Panc1 (cell line): ENCODE measurements at regions not wholly inside any gene's neighbourhood (a gene's known extent, or its start where the extent isn't known, plus 50 kb on each side); places are given as distances from the start of the nearest gene placed in this dataset.

Experiments
- ATAC-seq: fragments of 200-7000 bp; cut with Tn5 transposase; 2 replicates; pipeline ENCODE4 v1.9.1; 2020; ENCODE audit warnings: mild to moderate bottlenecking, moderate library complexity
- BruUV-seq: library from RNA; stranded (reverse); fragments of 400-500 nt; replicated peaks from 2 replicates; lab custom pipeline; 2021; lab: Mats Ljungman, UMichigan
- CTCF ChIA-PET: fragments of 300-600 bp; sonication (Branson Sonifier 250); formaldehyde crosslinking; loops from one replicate; lab custom pipeline; 2022; ENCODE audit warnings: antibody characterized with exemption; lab: Charles Lee
- POLR2A ChIA-PET: fragments of 300-600 bp; sonication (Branson Sonifier 250); formaldehyde crosslinking; loops from one replicate; lab custom pipeline; 2022; ENCODE audit warnings: antibody characterized with exemption; lab: Charles Lee
- DNase-seq: peaks from one replicate; pipeline ENCODE4 v3.0.0-alpha.2; 2010; ENCODE audit warnings: low read depth, low spot score
- H3K27ac ChIP-seq: 2 replicates; pipeline ENCODE4 v1.5.1; 2011; ENCODE audit warnings: mild to moderate bottlenecking, low read length, inconsistent platforms
- H3K27me3 ChIP-seq: fragments of 200-500 bp; sonication (Bioruptor generic); 2 replicates; pipeline ENCODE4 v1.6.0; 2014; ENCODE audit warnings: low read length, inconsistent platforms; ENCODE audit not compliant: control insufficient read depth, insufficient read depth
- H3K36me3 ChIP-seq: fragments of 200-500 bp; sonication (Bioruptor generic); 2 replicates; pipeline ENCODE4 v1.5.1; 2014; ENCODE audit warnings: inconsistent platforms, mild to moderate bottlenecking, low read length, moderate library complexity; ENCODE audit not compliant: control insufficient read depth, insufficient read depth
- H3K4me1 ChIP-seq: 2 replicates; pipeline ENCODE4 v1.5.1; 2011; ENCODE audit warnings: inconsistent platforms, mild to moderate bottlenecking, low read length, moderate library complexity; ENCODE audit not compliant: control insufficient read depth, insufficient read depth
- H3K4me3 ChIP-seq, 2 experiments: 2 replicates each; pipeline ENCODE4 v1.5.1; 2011 to 2012; ENCODE audit warnings: low read depth in 2 of 2, low read length in 2 of 2, mild to moderate bottlenecking in 2 of 2, inconsistent platforms in 1 of 2, moderate library complexity in 1 of 2
- H3K9me3 ChIP-seq: fragments of 200-500 bp; sonication (Bioruptor generic); 2 replicates; pipeline ENCODE4 v1.5.1; 2014; ENCODE audit warnings: low read depth, mild to moderate bottlenecking, inconsistent platforms, low read length, moderate library complexity; ENCODE audit not compliant: control insufficient read depth, insufficient read depth
- POLR2AphosphoS5 ChIP-seq: IDR thresholded peaks from 2 replicates; pipeline ENCODE4 v1.6.1; 2012; ENCODE audit warnings: mild to moderate bottlenecking, low read depth, low read length, moderate library complexity
- SIN3A ChIP-seq: IDR thresholded peaks from 2 replicates; pipeline ENCODE4 v1.6.1; 2012; ENCODE audit warnings: low read depth, mild to moderate bottlenecking, low read length, moderate library complexity, borderline replicate concordance; ENCODE audit not compliant: insufficient read depth
- TCF7L2 ChIP-seq: IDR thresholded peaks from 2 replicates; pipeline ENCODE4 v1.6.1; 2011; ENCODE audit warnings: mild to moderate bottlenecking, low read depth, low read length, inconsistent platforms
- in situ Hi-C: cut with HindIII; loops from 2 replicates; pipeline ENCODE4 v1.10.0; 2016; ENCODE audit warnings: low sequenced_read_pairs, low pct_unique_long_range_greater_than_20kb
- intact Hi-C: fragments of 100-400 bp; cut with micrococcal nuclease; formaldehyde crosslinking; loops from one replicate; pipeline ENCODE4 v1.10.0; 2022; ENCODE audit not compliant: unreplicated experiment
- TF ChIP-seq, protein P1 (sequence below), 2 experiments: IDR thresholded peaks; 2 replicates each; pipeline ENCODE4 v1.6.1; 2011 to 2012; ENCODE audit warnings: low read depth in 2 of 2, control low read depth in 1 of 2, low read length in 1 of 2, mild to moderate bottlenecking in 1 of 2, moderate library complexity in 1 of 2; ENCODE audit not compliant: insufficient read depth in 1 of 2
- TF ChIP-seq, protein P2 (sequence below): fragments of 450-650 bp; IDR thresholded peaks from 2 replicates; pipeline ENCODE4 v1.5.1; 2017; ENCODE audit warnings: mild to moderate bottlenecking

- intact Hi-C loops (no loop called here), in situ Hi-C loops (no loop called here)
- H3K4me3 ChIP-seq: no peak overlapping the region
- H3K4me1 ChIP-seq: no peaks in the 10 kb centered on the region; the same call in 1 of the 2 replicates
- no peaks in the 10 kb centered on the region for H3K36me3 ChIP-seq
- peaks cover 12% of the 10 kb centered on the region for H3K27me3 ChIP-seq
- ATAC-seq (no peak), DNase-seq (no peak)
- CTCF ChIA-PET: no interaction called here
- no peak for TF ChIP-seq POLR2AphosphoS5
- no peak for TF ChIP-seq TCF7L2
- TF ChIP-seq, protein P1, sequence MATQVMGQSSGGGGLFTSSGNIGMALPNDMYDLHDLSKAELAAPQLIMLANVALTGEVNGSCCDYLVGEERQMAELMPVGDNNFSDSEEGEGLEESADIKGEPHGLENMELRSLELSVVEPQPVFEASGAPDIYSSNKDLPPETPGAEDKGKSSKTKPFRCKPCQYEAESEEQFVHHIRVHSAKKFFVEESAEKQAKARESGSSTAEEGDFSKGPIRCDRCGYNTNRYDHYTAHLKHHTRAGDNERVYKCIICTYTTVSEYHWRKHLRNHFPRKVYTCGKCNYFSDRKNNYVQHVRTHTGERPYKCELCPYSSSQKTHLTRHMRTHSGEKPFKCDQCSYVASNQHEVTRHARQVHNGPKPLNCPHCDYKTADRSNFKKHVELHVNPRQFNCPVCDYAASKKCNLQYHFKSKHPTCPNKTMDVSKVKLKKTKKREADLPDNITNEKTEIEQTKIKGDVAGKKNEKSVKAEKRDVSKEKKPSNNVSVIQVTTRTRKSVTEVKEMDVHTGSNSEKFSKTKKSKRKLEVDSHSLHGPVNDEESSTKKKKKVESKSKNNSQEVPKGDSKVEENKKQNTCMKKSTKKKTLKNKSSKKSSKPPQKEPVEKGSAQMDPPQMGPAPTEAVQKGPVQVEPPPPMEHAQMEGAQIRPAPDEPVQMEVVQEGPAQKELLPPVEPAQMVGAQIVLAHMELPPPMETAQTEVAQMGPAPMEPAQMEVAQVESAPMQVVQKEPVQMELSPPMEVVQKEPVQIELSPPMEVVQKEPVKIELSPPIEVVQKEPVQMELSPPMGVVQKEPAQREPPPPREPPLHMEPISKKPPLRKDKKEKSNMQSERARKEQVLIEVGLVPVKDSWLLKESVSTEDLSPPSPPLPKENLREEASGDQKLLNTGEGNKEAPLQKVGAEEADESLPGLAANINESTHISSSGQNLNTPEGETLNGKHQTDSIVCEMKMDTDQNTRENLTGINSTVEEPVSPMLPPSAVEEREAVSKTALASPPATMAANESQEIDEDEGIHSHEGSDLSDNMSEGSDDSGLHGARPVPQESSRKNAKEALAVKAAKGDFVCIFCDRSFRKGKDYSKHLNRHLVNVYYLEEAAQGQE (IDR thresholded peaks at IDR 0.05; ENCODE audit: insufficient read depth in 1 of 2, low read depth in 2 of 2, low read length in 1 of 2): no peak
- TF ChIP-seq, protein P2, sequence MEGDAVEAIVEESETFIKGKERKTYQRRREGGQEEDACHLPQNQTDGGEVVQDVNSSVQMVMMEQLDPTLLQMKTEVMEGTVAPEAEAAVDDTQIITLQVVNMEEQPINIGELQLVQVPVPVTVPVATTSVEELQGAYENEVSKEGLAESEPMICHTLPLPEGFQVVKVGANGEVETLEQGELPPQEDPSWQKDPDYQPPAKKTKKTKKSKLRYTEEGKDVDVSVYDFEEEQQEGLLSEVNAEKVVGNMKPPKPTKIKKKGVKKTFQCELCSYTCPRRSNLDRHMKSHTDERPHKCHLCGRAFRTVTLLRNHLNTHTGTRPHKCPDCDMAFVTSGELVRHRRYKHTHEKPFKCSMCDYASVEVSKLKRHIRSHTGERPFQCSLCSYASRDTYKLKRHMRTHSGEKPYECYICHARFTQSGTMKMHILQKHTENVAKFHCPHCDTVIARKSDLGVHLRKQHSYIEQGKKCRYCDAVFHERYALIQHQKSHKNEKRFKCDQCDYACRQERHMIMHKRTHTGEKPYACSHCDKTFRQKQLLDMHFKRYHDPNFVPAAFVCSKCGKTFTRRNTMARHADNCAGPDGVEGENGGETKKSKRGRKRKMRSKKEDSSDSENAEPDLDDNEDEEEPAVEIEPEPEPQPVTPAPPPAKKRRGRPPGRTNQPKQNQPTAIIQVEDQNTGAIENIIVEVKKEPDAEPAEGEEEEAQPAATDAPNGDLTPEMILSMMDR: no peak
- TF ChIP-seq SIN3A: no peak
- POLR2A ChIA-PET: no interaction called here
- no peak overlapping the region for H3K27ac ChIP-seq
- BruUV-seq: no TSS peak
- H3K9me3 ChIP-seq: peaks cover 4% of the 10 kb centered on the region; the same call in 1 of the 2 replicates
Measured at GRCh38 chr6:17047889-17048288, 54.0 kb upstream of the STMND1 start.

DNA sequence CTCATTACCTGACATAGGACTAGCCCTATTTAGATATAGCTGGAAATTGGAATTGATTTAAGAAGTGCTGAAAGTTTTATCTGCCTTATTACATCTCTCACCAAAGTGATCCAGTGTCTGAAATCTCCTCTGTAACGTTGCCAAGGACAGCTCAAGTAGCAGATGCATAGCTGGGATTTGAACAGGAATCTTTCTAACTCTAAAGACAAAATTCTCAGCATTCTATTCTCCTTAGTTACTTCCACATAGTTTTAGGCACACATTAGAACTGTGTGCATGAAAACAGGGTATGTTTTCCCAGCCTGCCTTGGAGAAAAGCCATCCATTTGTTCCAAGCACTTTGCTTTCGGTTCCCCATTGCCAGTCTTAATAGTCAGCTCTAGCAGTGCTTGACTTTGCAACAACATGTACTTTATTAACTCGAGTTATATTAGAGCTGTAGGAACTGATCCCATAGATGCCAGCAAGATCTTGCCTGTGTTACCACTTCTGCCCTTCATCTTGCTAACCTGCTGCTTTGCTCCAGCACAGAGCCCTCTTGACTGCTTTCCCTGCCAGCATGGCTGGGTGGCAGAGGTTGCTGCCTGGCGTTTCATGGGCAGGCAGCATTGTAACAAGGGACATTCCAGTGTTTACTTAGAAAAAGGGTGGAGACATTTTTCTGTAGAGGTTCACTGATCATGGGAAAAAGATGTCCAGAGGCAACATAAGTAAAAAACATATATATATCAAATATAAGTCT lies 56.1 kb upstream of the STMND1 start:
- no peak for ATAC-seq
- TF ChIP-seq SIN3A (no peak), TCF7L2 (no peak), POLR2AphosphoS5 (no peak)
- TF ChIP-seq, protein P2: no peak
- TF ChIP-seq, protein P1 (IDR thresholded peaks at IDR 0.05; ENCODE audit: insufficient read depth in 1 of 2, low read depth in 2 of 2, low read length in 1 of 2): no peak
- Histone ChIP-seq H3K27ac (no peak overlapping the region), H3K4me3 (no peak overlapping the region), H3K9me3 (peaks cover 4% of the 10 kb centered on the region; the same call in 1 of the 2 replicates), H3K4me1 (no peaks in the 10 kb centered on the region; the same call in 1 of the 2 replicates), H3K27me3 (peaks cover 17% of the 10 kb centered on the region), H3K36me3 (no peaks in the 10 kb centered on the region)
- no TSS peak for BruUV-seq
- in situ Hi-C loops: no loop called here
- ChIA-PET POLR2A (no interaction called here), CTCF (no interaction called here)
- DNase-seq: no peak
- intact Hi-C loops: no loop called here
